ENCODE measurements at regions not wholly inside any gene's neighbourhood (a gene's known extent, or its start where the extent isn't known, plus 50 kb on each side); places are given as distances from the start of the nearest gene placed in this dataset.

DNA sequence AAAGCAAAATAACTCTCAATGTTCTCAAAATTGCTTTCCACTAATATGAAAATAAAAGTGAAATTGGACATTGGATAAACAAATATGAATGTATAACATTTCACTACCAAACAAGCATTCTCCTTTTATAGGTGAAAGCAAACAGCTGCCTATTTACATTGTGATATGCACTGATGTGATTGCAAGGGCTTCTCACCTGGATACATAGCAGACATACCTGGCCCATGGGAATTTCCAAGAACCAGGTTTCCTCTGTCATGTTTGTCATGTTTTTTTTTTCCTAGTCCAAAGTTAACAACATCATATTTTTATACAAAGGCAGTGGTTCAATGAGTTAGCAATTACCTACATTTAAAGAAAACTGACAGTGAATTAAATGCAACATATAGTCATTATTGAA, 228.5 kb downstream of the ANKRD50 start:
- no peak overlapping the region for H3K27ac ChIP-seq
- no peaks in the 10 kb centered on the region for H3K36me3 ChIP-seq
- ATAC-seq (no peak), DNase-seq (no peak)
- H3K27me3 ChIP-seq = no peaks in the 10 kb centered on the region
- TF ChIP-seq, protein P1, sequence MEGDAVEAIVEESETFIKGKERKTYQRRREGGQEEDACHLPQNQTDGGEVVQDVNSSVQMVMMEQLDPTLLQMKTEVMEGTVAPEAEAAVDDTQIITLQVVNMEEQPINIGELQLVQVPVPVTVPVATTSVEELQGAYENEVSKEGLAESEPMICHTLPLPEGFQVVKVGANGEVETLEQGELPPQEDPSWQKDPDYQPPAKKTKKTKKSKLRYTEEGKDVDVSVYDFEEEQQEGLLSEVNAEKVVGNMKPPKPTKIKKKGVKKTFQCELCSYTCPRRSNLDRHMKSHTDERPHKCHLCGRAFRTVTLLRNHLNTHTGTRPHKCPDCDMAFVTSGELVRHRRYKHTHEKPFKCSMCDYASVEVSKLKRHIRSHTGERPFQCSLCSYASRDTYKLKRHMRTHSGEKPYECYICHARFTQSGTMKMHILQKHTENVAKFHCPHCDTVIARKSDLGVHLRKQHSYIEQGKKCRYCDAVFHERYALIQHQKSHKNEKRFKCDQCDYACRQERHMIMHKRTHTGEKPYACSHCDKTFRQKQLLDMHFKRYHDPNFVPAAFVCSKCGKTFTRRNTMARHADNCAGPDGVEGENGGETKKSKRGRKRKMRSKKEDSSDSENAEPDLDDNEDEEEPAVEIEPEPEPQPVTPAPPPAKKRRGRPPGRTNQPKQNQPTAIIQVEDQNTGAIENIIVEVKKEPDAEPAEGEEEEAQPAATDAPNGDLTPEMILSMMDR (IDR thresholded peaks at IDR 0.05) = no peak
- intact Hi-C loops (cut with DNase I) = no loop called here
- no peaks in the 10 kb centered on the region for H3K9me3 ChIP-seq
- no peaks in the 10 kb centered on the region for H3K4me1 ChIP-seq
- no peak overlapping the region for H3K4me3 ChIP-seq

DNA sequence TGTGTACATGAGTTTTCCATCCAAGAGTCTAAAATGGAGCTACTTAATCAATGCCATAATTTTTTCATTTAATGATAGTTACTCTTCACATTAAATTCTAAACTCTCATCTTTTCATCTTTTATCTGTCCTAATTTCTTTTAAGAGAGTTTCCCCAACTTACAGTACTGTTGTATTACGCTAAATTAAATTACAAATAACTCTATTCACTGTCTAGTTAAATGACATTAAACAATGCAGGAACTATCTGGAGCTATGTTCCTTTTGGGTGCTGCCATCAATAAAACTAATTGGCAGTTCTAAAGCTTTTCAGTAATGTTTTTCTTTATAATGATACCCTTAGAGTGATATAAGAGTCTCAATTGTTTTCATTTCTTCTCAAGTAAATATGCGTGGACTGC, 227.6 kb downstream of the ANKRD50 start:
- no peak overlapping the region for H3K4me3 ChIP-seq
- no peaks in the 10 kb centered on the region for H3K9me3 ChIP-seq
- intact Hi-C loops (cut with DNase I) = no loop called here
- H3K4me1 ChIP-seq = no peaks in the 10 kb centered on the region
- TF ChIP-seq, protein P1 (IDR thresholded peaks at IDR 0.05) = no peak
- no peak for DNase-seq
- no peak overlapping the region for H3K27ac ChIP-seq
- no peak for ATAC-seq
- no peaks in the 10 kb centered on the region for H3K36me3 ChIP-seq
- H3K27me3 ChIP-seq = no peaks in the 10 kb centered on the region

DNA sequence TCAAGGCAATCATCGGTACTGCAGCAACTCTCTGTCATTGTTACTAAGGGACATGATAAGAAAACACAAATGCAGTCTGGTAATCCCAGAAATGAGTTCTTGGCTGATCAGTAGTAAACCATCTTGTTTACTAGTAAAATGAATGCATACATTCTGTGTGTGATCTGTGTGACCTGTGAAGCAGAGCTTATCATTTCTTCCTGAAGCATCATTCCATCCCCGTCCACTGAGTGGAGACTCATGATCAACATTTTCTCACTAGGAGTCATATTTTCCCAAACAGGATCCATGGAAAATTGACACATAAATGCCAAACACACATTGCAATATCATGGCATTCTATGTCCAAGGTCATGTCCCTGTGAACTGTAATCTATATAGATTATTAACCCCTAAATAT, 226.1 kb downstream of the ANKRD50 start:
- Histone ChIP-seq H3K27ac (no peak overlapping the region), H3K4me1 (no peaks in the 10 kb centered on the region), H3K36me3 (no peaks in the 10 kb centered on the region), H3K27me3 (no peaks in the 10 kb centered on the region), H3K4me3 (no peak overlapping the region), H3K9me3 (no peaks in the 10 kb centered on the region)
- ATAC-seq (no peak), DNase-seq (no peak)
- intact Hi-C loops (cut with DNase I) = no loop called here
- TF ChIP-seq, protein P1 (IDR thresholded peaks at IDR 0.05) = no peak

DNA sequence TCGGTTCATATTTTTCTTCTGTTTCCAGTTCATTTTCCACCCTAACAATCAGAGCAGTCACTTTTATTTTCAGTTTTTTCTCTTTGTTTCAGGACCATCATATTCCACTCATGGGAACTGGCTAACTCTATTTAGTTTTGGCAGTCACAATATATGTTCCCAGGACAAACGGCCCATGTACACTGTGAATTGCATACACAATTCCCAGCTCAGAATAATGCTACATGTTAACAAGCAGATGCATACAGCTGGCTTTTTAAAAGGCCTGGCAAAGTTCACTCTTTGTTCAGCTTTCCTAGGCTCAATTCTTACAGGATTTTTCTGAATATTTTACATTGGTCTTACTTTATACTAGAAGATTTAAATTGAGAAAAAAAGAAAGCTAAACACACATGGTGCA, 224.9 kb downstream of the ANKRD50 start:
- no peaks in the 10 kb centered on the region for H3K27me3 ChIP-seq
- intact Hi-C loops (cut with DNase I) = no loop called here
- DNase-seq (no peak), ATAC-seq (no peak)
- H3K4me1 ChIP-seq = no peaks in the 10 kb centered on the region
- H3K27ac ChIP-seq = no peak overlapping the region
- no peaks in the 10 kb centered on the region for H3K36me3 ChIP-seq
- TF ChIP-seq, protein P1 (IDR thresholded peaks at IDR 0.05) = no peak
- no peak overlapping the region for H3K4me3 ChIP-seq
- no peaks in the 10 kb centered on the region for H3K9me3 ChIP-seq

DNA sequence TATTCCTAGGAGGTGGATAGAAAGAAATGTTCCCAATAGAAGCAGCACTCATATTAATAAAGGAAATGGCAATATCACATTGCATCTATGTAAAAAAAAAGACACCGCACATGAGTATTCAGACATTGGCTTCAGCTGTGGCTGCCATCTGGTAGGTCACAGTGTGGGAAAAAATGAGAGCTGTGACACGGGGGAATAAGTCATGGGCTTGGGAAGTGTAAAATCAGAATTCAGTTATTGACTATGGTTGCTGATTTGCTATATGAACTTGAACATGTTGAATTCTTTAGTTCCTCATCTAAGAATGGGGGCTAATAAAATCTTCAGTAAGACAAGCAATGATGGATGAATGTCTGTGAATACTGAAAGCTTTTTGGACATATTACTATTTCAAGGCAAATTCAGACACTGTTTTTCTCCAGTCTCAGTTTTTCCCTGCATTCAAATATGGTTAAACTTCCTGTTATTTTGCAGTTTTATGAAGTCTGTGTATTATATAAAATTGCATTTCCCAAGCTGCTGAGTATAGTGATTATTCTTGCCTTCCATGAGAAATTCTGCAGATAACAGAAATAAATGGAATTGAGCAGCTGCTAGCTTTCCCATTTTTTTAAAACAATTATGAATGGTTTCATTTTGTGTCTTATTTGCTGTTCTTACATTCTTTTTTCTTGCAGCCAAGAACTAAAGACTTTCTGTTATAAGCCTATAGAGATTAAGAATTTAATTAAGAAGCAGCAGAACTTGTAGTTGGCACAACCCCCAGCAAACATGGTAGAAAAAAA, 221.0 kb downstream of the ANKRD50 start:
- H3K9me3 ChIP-seq = no peaks in the 10 kb centered on the region
- ATAC-seq (no peak), DNase-seq (no peak)
- intact Hi-C loops (cut with DNase I) = no loop called here
- H3K4me1 ChIP-seq = no peaks in the 10 kb centered on the region
- H3K4me3 ChIP-seq = no peak overlapping the region
- no peak overlapping the region for H3K27ac ChIP-seq
- TF ChIP-seq, protein P1 (IDR thresholded peaks at IDR 0.05) = no peak
- no peaks in the 10 kb centered on the region for H3K36me3 ChIP-seq
- no peaks in the 10 kb centered on the region for H3K27me3 ChIP-seq

DNA sequence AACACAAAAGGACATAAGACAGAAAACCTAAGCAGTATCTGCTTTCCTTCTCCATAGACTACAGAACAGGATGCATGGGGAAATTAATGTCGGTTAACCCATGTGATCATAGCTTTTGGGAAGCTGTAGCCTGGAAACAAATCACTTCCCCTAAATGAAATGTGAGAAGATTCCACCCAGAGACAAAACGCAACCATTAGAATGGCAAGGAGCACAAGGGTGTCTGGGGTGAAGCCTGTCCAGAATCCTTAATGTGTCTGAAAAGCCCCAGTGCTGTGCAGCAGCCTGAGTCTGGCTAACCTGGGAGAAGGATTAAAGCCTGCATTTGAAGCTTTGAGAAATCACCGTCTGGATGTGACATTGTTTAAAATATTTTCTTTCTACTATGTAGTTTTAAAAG, 213.3 kb downstream of the ANKRD50 start:
- no peak overlapping the region for H3K4me3 ChIP-seq
- intact Hi-C loops (cut with DNase I) = no loop called here
- no peak overlapping the region for H3K27ac ChIP-seq
- TF ChIP-seq, protein P1 (IDR thresholded peaks at IDR 0.05) = no peak
- no peak for DNase-seq
- H3K36me3 ChIP-seq = no peaks in the 10 kb centered on the region
- no peaks in the 10 kb centered on the region for H3K4me1 ChIP-seq
- no peak for ATAC-seq
- H3K9me3 ChIP-seq = no peaks in the 10 kb centered on the region
- H3K27me3 ChIP-seq = no peaks in the 10 kb centered on the region
